PFSK-1 (cell line): ENCODE measurements at regions not wholly inside any gene's neighbourhood (a gene's known extent, or its start where the extent isn't known, plus 50 kb on each side); places are given as distances from the start of the nearest gene placed in this dataset.

ENCODE experiments used
- SIN3A ChIP-seq: IDR thresholded peaks from 2 replicates; pipeline ENCODE4 v1.6.1; 2012; ENCODE audit warnings: mild to moderate bottlenecking, low read length, moderate library complexity, borderline replicate concordance; ENCODE audit not compliant: insufficient read depth
- TF ChIP-seq, protein P1 (sequence below), 2 experiments: IDR thresholded peaks; 2 replicates each; pipeline versions ENCODE4 v1.6.1 to v1.8.0; 2011 to 2012; ENCODE audit warnings: low read depth in 2 of 2, low read length in 2 of 2, control low read depth in 1 of 2, inconsistent platforms in 1 of 2, mild to moderate bottlenecking in 1 of 2, moderate library complexity in 1 of 2; ENCODE audit not compliant: insufficient read depth in 1 of 2

DNA sequence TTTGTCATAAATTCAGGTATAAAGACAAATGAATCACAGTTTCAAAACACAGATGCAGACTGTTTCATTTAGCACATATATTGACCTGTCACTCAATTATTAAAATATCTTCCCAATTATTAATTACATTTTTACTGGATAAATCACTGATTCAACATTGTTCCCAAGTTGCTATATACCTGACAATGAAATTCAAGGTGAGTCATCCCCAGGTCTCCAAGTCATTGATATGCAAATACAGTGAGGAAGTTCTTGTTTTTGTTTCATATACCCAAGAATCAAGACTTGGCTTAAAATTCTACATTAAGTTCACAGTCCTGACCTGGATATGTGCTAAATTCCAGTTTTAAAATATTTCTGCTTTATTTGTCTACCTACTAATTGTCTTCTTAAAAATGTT is 599.3 kb upstream of the PSMD7 start:
- TF ChIP-seq, protein P1, sequence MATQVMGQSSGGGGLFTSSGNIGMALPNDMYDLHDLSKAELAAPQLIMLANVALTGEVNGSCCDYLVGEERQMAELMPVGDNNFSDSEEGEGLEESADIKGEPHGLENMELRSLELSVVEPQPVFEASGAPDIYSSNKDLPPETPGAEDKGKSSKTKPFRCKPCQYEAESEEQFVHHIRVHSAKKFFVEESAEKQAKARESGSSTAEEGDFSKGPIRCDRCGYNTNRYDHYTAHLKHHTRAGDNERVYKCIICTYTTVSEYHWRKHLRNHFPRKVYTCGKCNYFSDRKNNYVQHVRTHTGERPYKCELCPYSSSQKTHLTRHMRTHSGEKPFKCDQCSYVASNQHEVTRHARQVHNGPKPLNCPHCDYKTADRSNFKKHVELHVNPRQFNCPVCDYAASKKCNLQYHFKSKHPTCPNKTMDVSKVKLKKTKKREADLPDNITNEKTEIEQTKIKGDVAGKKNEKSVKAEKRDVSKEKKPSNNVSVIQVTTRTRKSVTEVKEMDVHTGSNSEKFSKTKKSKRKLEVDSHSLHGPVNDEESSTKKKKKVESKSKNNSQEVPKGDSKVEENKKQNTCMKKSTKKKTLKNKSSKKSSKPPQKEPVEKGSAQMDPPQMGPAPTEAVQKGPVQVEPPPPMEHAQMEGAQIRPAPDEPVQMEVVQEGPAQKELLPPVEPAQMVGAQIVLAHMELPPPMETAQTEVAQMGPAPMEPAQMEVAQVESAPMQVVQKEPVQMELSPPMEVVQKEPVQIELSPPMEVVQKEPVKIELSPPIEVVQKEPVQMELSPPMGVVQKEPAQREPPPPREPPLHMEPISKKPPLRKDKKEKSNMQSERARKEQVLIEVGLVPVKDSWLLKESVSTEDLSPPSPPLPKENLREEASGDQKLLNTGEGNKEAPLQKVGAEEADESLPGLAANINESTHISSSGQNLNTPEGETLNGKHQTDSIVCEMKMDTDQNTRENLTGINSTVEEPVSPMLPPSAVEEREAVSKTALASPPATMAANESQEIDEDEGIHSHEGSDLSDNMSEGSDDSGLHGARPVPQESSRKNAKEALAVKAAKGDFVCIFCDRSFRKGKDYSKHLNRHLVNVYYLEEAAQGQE (IDR thresholded peaks at IDR 0.05; ENCODE audit: insufficient read depth in 1 of 2, low read depth in 2 of 2, low read length in 2 of 2): no peak
- TF ChIP-seq SIN3A: no peak
